ENCODE measurements at regions not wholly inside any gene's neighbourhood (a gene's known extent, or its start where the extent isn't known, plus 50 kb on each side); places are given as distances from the start of the nearest gene placed in this dataset.

GRCh38 chr3:10761583-10761982, 54.4 kb upstream of the SLC6A11 start:
- TF ChIP-seq CTCF (IDR thresholded peaks at IDR 0.05) = no peak
- TF ChIP-seq POLR2AphosphoS5 (IDR thresholded peaks at IDR 0.05; ENCODE audit: low read depth, low read length) = no peak
- TF ChIP-seq, protein P1, sequence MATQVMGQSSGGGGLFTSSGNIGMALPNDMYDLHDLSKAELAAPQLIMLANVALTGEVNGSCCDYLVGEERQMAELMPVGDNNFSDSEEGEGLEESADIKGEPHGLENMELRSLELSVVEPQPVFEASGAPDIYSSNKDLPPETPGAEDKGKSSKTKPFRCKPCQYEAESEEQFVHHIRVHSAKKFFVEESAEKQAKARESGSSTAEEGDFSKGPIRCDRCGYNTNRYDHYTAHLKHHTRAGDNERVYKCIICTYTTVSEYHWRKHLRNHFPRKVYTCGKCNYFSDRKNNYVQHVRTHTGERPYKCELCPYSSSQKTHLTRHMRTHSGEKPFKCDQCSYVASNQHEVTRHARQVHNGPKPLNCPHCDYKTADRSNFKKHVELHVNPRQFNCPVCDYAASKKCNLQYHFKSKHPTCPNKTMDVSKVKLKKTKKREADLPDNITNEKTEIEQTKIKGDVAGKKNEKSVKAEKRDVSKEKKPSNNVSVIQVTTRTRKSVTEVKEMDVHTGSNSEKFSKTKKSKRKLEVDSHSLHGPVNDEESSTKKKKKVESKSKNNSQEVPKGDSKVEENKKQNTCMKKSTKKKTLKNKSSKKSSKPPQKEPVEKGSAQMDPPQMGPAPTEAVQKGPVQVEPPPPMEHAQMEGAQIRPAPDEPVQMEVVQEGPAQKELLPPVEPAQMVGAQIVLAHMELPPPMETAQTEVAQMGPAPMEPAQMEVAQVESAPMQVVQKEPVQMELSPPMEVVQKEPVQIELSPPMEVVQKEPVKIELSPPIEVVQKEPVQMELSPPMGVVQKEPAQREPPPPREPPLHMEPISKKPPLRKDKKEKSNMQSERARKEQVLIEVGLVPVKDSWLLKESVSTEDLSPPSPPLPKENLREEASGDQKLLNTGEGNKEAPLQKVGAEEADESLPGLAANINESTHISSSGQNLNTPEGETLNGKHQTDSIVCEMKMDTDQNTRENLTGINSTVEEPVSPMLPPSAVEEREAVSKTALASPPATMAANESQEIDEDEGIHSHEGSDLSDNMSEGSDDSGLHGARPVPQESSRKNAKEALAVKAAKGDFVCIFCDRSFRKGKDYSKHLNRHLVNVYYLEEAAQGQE (IDR thresholded peaks at IDR 0.05; ENCODE audit: insufficient read depth in 1 of 2, low read depth in 2 of 2, low read length in 1 of 2) = no peak
- TF ChIP-seq TCF7L2 (IDR thresholded peaks at IDR 0.05; ENCODE audit: low read depth, low read length) = no peak
- TF ChIP-seq SIN3A (IDR thresholded peaks at IDR 0.05; ENCODE audit: borderline replicate concordance, insufficient read depth, low read depth, low read length) = no peak
